ENCODE measurements at regions not wholly inside any gene's neighbourhood (a gene's known extent, or its start where the extent isn't known, plus 50 kb on each side); places are given as distances from the start of the nearest gene placed in this dataset.

DNA sequence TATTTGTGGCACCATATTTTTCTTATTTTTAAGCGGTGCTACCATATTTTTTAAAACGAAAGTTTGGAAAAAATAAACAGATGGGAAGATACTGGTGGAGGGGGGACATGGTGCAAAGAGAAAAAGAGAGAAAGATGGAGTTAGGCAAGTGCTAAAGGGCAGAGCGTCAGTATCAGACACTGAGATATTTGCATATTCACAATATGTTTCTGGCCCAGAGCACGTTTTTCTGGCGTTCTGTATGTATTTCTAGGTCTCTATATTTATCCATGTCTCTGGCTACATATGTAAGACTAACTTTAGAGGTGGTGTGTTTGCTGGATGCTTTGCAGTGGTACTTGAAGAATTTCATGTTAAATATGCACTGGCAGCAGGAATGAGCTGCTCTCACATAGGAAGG is 414.0 kb downstream of the TLE4 start:
- TF ChIP-seq, protein P1, sequence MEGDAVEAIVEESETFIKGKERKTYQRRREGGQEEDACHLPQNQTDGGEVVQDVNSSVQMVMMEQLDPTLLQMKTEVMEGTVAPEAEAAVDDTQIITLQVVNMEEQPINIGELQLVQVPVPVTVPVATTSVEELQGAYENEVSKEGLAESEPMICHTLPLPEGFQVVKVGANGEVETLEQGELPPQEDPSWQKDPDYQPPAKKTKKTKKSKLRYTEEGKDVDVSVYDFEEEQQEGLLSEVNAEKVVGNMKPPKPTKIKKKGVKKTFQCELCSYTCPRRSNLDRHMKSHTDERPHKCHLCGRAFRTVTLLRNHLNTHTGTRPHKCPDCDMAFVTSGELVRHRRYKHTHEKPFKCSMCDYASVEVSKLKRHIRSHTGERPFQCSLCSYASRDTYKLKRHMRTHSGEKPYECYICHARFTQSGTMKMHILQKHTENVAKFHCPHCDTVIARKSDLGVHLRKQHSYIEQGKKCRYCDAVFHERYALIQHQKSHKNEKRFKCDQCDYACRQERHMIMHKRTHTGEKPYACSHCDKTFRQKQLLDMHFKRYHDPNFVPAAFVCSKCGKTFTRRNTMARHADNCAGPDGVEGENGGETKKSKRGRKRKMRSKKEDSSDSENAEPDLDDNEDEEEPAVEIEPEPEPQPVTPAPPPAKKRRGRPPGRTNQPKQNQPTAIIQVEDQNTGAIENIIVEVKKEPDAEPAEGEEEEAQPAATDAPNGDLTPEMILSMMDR (IDR thresholded peaks at IDR 0.05): no peak
- TF ChIP-seq POLR2A (IDR thresholded peaks at IDR 0.05): no peak

Data from sigmoid colon (tissue), 3 donors.